ENCODE measurements at regions not wholly inside any gene's neighbourhood (a gene's known extent, or its start where the extent isn't known, plus 50 kb on each side); places are given as distances from the start of the nearest gene placed in this dataset.
"Not testable (repeated sequence)": the region's sequence is repeated elsewhere in the genome, so short reads cannot be mapped to it uniquely, and the experiment has no call there.

GRCh38 chr4:103256068-103256467 lies 57.9 kb upstream of the CENPE start:
- TF ChIP-seq, protein P1, sequence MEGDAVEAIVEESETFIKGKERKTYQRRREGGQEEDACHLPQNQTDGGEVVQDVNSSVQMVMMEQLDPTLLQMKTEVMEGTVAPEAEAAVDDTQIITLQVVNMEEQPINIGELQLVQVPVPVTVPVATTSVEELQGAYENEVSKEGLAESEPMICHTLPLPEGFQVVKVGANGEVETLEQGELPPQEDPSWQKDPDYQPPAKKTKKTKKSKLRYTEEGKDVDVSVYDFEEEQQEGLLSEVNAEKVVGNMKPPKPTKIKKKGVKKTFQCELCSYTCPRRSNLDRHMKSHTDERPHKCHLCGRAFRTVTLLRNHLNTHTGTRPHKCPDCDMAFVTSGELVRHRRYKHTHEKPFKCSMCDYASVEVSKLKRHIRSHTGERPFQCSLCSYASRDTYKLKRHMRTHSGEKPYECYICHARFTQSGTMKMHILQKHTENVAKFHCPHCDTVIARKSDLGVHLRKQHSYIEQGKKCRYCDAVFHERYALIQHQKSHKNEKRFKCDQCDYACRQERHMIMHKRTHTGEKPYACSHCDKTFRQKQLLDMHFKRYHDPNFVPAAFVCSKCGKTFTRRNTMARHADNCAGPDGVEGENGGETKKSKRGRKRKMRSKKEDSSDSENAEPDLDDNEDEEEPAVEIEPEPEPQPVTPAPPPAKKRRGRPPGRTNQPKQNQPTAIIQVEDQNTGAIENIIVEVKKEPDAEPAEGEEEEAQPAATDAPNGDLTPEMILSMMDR (IDR thresholded peaks at IDR 0.05; ENCODE audit: low read length) = not testable (repeated sequence)
- not testable (repeated sequence) for TF ChIP-seq EZH2 (IDR thresholded peaks at IDR 0.05; ENCODE audit: borderline replicate concordance, low read length)

All from OCI-LY1 (cell line).